Activated T-helper 1 cell treated with anti-CD3 and anti-CD28 coated beads, Interleukin-12 subunit alpha, Interleukin-12 subunit beta, Interleukin-2, Interleukin-4 antibody, amounts not matched to agents 30 ng/mL and 10 ng/mL and 1 ng/mL, durations not matched to agents 14 hours and 24 hours and 36 hours (primary cell): ENCODE measurements at regions not wholly inside any gene's neighbourhood (a gene's known extent, or its start where the extent isn't known, plus 50 kb on each side); places are given as distances from the start of the nearest gene placed in this dataset.
"Not testable (repeated sequence)": the region's sequence is repeated elsewhere in the genome, so short reads cannot be mapped to it uniquely, and the experiment has no call there.

Source experiments
- DNase-seq: peaks from one replicate; pipeline ENCODE4 v3.0.0; 2021; ENCODE audit warnings: low spot score
- H3K27ac Mint-ChIP-seq: one replicate; pipeline ENCODE4 v1.8.0; 2021; ENCODE audit warnings: mild to moderate bottlenecking, mixed read lengths
- H3K27me3 Mint-ChIP-seq: one replicate; pipeline ENCODE4 v1.8.0; 2022; ENCODE audit warnings: mild to moderate bottlenecking, moderate library complexity, mixed read lengths; ENCODE audit not compliant: insufficient read depth
- H3K36me3 Mint-ChIP-seq: one replicate; pipeline ENCODE4 v1.8.0; 2021; ENCODE audit warnings: low read depth, mixed read lengths
- H3K4me1 Mint-ChIP-seq: one replicate; pipeline ENCODE4 v1.8.0; 2021; ENCODE audit warnings: low read depth, mixed read lengths
- H3K4me3 Mint-ChIP-seq: one replicate; pipeline ENCODE4 v1.8.0; 2021; ENCODE audit warnings: mild to moderate bottlenecking, moderate library complexity, mixed read lengths
- H3K9me3 Mint-ChIP-seq: one replicate; pipeline ENCODE4 v1.8.0; 2021; ENCODE audit warnings: mixed read lengths
- intact Hi-C: fragments of 100-400 bp; cut with micrococcal nuclease; formaldehyde crosslinking; loops from one replicate; pipeline ENCODE4 v1.15.1; 2024

GRCh38 chr1:232339073-232339472, 290.9 kb downstream of the SIPA1L2 start:
- intact Hi-C loops: no loop called here
- no peak for DNase-seq
- H3K36me3 Mint-ChIP-seq: no peaks in the 10 kb centered on the region
- H3K9me3 Mint-ChIP-seq: no peaks in the 10 kb centered on the region
- H3K4me1 Mint-ChIP-seq: peaks cover 9% of the 10 kb centered on the region
- H3K4me3 Mint-ChIP-seq: no peak overlapping the region
- no peak overlapping the region for H3K27ac Mint-ChIP-seq
- H3K27me3 Mint-ChIP-seq: peaks cover 8% of the 10 kb centered on the region

- intact Hi-C loops: no loop called here
- Mint-ChIP-seq H3K4me1 (peaks cover 9% of the 10 kb centered on the region), H3K36me3 (no peaks in the 10 kb centered on the region), H3K9me3 (peaks cover 2% of the 10 kb centered on the region), H3K27me3 (peaks cover 8% of the 10 kb centered on the region), H3K4me3 (no peak overlapping the region), H3K27ac (no peak overlapping the region)
- DNase-seq: no peak
Measured at GRCh38 chr1:232335741-232336293, 294.1 kb downstream of the SIPA1L2 start.

DNA sequence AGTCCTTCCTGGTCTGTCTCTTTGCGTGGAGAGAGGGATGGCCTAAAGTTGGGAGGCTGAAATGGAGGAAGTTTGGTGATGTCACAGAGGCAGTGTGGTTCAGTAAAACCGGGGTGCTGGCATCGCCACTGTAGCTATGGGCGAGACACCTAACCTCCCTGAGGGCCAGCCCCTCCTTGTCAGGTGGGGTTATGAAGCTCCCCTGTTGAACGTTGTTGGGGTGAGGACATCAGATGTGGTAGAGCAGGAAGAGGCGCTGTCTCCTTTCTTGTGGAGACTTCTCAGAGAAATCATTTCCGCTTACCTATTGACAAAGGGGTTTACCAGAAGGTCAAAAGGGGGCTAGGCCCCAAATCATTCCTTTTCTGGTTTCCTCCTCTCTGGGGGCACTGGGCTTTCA, 294.7 kb downstream of the SIPA1L2 start:
- Mint-ChIP-seq H3K4me1 (peaks cover 9% of the 10 kb centered on the region), H3K27ac (no peak overlapping the region), H3K9me3 (peaks cover 3% of the 10 kb centered on the region), H3K36me3 (no peaks in the 10 kb centered on the region), H3K4me3 (no peak overlapping the region), H3K27me3 (peaks cover 8% of the 10 kb centered on the region)
- intact Hi-C loops: no loop called here
- DNase-seq: peak; percentile 1

GRCh38 chr1:232334811-232335210, 295.1 kb downstream of the SIPA1L2 start:
- peaks cover 3% of the 10 kb centered on the region for H3K9me3 Mint-ChIP-seq

DNA sequence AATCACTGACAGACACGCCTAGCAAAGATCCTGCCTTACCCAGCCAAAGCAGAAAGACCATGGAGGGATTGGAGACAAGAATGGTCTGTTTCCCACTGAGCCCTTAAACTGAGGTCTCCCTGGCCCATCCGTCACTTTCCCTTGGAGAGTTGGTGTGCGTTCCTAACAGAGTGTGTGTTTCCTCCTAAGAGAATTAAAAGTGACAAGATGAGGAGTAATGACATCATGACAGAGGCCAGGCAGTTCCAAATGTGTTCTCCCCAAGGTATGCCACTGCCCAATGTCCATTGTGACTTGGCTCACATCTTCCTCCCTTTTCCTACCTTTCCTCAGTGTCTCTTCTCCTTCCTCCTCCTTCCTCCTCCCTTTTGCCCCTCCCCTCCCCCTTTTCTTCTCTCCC, 295.7 kb downstream of the SIPA1L2 start:
- peaks cover 8% of the 10 kb centered on the region for H3K27me3 Mint-ChIP-seq
- H3K27ac Mint-ChIP-seq: no peak overlapping the region
- peaks cover 6% of the 10 kb centered on the region for H3K9me3 Mint-ChIP-seq
- no peaks in the 10 kb centered on the region for H3K36me3 Mint-ChIP-seq
- intact Hi-C loops: no loop called here
- H3K4me3 Mint-ChIP-seq: no peak overlapping the region
- no peak for DNase-seq
- H3K4me1 Mint-ChIP-seq: peaks cover 9% of the 10 kb centered on the region

More at GRCh38 chr1:232334811-232335210, 295.1 kb downstream of the SIPA1L2 start:
- intact Hi-C loops: no loop called here
- H3K4me3 Mint-ChIP-seq: no peak overlapping the region
- H3K36me3 Mint-ChIP-seq: no peaks in the 10 kb centered on the region
- DNase-seq: no peak
- peaks cover 9% of the 10 kb centered on the region for H3K4me1 Mint-ChIP-seq
- peaks cover 8% of the 10 kb centered on the region for H3K27me3 Mint-ChIP-seq
- no peak overlapping the region for H3K27ac Mint-ChIP-seq

GRCh38 chr1:232333419-232333767, 296.5 kb downstream of the SIPA1L2 start:
- Mint-ChIP-seq H3K27ac (no peak overlapping the region), H3K27me3 (peaks cover 8% of the 10 kb centered on the region), H3K9me3 (peaks cover 6% of the 10 kb centered on the region), H3K36me3 (no peaks in the 10 kb centered on the region), H3K4me1 (peaks cover 9% of the 10 kb centered on the region), H3K4me3 (no peak overlapping the region)
- DNase-seq: no peak
- intact Hi-C loops: no loop called here

DNA sequence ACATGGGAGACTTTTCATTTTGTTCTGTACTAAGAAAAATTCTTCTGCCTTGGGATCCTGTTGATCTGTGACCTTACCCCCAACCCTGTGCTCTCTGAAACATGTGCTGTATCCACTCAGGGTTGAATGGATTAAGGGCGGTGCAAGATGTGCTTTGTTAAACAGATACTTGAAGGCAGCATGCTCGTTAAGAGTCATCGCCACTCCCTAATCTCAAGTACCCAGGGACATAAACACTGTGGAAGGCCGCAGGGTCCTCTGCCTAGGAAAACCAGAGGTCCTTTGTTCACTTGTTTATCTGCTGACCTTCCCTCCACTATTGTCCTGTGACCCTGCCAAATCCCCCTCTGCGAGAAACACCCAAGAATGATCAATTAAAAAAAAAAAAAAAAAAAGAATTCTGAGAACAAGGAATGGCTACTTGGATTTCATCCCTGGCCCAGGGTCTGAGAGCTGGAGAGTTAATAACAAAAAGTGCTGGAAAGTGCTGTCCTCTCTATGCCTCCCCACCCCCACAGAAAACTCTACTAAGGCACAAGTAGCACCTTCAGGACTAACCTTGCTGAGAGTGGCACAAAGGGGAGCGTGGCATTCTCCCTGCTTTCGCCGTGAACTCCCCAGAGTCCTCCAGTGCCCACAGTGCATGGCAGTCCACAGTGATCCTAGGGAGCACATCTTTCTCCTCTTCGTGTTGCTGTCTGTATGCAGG, 297.1 kb downstream of the SIPA1L2 start:
- H3K9me3 Mint-ChIP-seq, H3K4me1 Mint-ChIP-seq, intact Hi-C loops, H3K4me3 Mint-ChIP-seq, DNase-seq, H3K27me3 Mint-ChIP-seq, H3K36me3 Mint-ChIP-seq, H3K27ac Mint-ChIP-seq: not testable (repeated sequence)

DNA sequence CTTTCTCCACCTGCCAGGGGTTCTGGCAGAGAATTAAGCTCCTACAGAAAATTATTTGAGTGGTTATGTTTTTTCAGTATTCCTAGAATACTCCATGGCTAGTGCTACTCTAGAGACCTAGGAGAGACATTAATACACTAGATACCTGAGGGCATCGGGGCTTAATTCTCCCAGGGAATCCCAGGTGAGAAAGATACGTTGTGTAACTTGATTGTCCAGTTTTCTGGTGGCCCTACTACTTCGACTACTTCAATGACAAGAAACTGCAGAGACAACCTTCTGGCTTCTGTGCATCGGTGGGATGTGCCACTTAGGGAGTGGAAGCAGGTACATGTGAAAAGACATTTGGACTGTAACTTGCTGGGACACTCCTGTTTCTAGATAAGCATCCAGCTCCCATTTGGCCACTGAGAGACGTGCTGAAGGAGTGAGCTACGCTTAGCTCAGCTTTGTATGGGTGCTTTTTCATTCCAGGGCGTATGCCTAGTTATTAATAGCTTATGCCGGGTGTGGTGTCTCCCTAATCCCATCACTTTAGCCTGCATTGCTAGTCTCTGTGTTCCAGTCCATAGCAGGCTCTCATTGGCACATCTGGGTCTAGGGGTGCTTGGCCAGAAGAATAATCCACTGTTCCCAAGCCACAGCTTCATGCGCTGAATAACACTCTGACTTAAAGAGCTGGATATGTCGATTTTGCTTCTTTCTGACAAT, 300.7 kb downstream of the SIPA1L2 start:
- no peak overlapping the region for H3K27ac Mint-ChIP-seq

DNA sequence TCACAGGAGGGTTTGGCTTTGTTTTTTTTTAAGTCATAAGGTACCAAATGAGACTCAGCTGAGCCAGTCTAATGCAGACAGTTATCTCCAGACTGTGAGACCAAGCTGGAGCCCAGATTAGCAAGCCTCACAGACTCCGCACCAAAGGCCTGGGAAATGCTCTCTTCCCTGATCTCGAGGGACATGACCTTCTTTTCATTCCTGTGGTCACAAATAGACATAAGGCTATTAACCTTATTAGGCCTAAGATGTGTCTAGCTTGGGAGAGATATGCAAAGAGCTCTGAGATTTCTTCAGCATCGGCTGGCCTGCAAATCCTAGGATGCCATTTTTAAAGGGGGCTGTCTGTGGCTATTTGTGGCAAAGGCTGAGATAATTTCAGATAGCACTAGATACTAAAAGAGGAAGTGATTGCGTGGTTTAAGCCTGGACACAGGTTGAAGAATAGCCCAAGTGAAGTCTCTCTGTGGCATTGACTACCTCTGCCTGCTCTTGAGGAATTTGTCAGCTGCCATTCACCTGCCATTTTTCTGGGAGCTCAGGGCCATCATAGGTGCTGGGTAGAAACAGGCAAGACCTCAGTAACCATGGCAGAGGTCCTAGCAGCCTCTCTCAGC, 301.3 kb downstream of the SIPA1L2 start:
- H3K36me3 Mint-ChIP-seq: no peaks in the 10 kb centered on the region
- H3K4me1 Mint-ChIP-seq: no peaks in the 10 kb centered on the region
- peaks cover 2% of the 10 kb centered on the region for H3K27me3 Mint-ChIP-seq
- peaks cover 6% of the 10 kb centered on the region for H3K9me3 Mint-ChIP-seq
- intact Hi-C loops: no loop called here
- H3K27ac Mint-ChIP-seq: no peak overlapping the region
- H3K4me3 Mint-ChIP-seq: no peak overlapping the region
- DNase-seq: no peak

More for the DNA sequence above, 300.7 kb downstream of the SIPA1L2 start:
- intact Hi-C loops: no loop called here
- H3K9me3 Mint-ChIP-seq: peaks cover 6% of the 10 kb centered on the region
- peaks cover 2% of the 10 kb centered on the region for H3K27me3 Mint-ChIP-seq
- no peaks in the 10 kb centered on the region for H3K4me1 Mint-ChIP-seq
- no peak overlapping the region for H3K4me3 Mint-ChIP-seq
- no peaks in the 10 kb centered on the region for H3K36me3 Mint-ChIP-seq
- no peak for DNase-seq

DNA sequence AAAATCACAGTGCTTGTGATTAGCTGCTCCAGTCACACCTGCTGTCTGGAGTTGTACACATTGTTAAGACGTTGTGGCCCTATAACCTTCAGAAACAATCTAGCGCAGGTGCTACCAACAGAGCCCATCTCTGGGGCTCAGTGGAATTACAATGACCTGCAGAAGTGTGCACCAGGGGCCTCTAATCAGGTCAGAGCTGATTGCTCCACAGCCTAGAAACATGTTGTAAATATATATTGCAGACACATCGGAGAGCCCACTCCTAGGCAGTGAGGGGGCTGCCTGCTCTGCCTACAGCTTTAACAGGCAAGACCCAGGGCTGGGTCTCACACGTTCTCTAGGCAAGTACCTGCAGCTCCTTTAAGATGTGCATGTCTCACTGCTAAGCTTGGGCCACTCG, 302.0 kb downstream of the SIPA1L2 start:
- no peaks in the 10 kb centered on the region for H3K36me3 Mint-ChIP-seq
- intact Hi-C loops: no loop called here
- H3K27ac Mint-ChIP-seq: no peak overlapping the region

GRCh38 chr1:232327269-232327668, 302.7 kb downstream of the SIPA1L2 start:
- no peak overlapping the region for H3K27ac Mint-ChIP-seq
- peaks cover 2% of the 10 kb centered on the region for H3K27me3 Mint-ChIP-seq

More for the DNA sequence above, 302.0 kb downstream of the SIPA1L2 start:
- Mint-ChIP-seq H3K4me3 (no peak overlapping the region), H3K4me1 (no peaks in the 10 kb centered on the region), H3K9me3 (peaks cover 6% of the 10 kb centered on the region), H3K27me3 (peaks cover 2% of the 10 kb centered on the region)
- DNase-seq: no peak

DNA sequence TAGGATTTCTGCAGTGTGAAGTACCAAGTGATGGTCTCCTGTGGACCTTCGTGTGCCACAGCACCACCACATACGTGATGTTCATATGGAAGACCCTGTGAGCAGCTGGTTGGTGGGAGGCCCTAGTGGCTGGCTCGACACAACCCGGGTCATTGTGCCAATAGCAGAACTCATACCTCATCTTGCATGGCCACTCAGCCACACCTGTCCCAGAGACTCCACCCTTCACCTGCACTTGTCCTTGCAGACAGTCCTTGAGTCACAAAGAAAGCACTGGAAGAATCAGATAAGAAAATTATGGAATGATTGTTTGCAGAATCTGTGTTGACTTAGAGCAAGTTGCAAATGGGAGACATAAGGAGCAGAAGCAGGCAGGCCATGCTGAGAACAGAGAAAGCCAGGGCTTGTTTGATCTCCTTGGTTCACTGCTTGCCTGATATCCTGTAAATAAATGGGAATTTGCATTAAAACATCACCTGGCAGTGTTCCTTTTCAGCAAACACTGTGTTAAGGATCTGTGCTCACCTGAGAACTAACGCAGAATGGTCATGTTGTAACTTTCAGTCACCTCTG, 307.7 kb downstream of the SIPA1L2 start:
- no peaks in the 10 kb centered on the region for H3K9me3 Mint-ChIP-seq
- H3K4me1 Mint-ChIP-seq: no peaks in the 10 kb centered on the region
- no peak for DNase-seq
- H3K27me3 Mint-ChIP-seq: peaks cover 4% of the 10 kb centered on the region
- H3K36me3 Mint-ChIP-seq: no peaks in the 10 kb centered on the region
- no peak overlapping the region for H3K4me3 Mint-ChIP-seq
- intact Hi-C loops: no loop called here
- no peak overlapping the region for H3K27ac Mint-ChIP-seq

More at GRCh38 chr1:232327269-232327668, 302.7 kb downstream of the SIPA1L2 start:
- peaks cover 6% of the 10 kb centered on the region for H3K9me3 Mint-ChIP-seq
- intact Hi-C loops: no loop called here
- no peak overlapping the region for H3K4me3 Mint-ChIP-seq
- no peaks in the 10 kb centered on the region for H3K36me3 Mint-ChIP-seq
- DNase-seq: no peak
- H3K4me1 Mint-ChIP-seq: no peaks in the 10 kb centered on the region
